HepG2 (cell line): ENCODE measurements at regions not wholly inside any gene's neighbourhood (a gene's known extent, or its start where the extent isn't known, plus 50 kb on each side); places are given as distances from the start of the nearest gene placed in this dataset.
"Not testable (repeated sequence)": the region's sequence is repeated elsewhere in the genome, so short reads cannot be mapped to it uniquely, and the experiment has no call there.

Source experiments
- ATAC-seq: fragments of 200-7000 bp; cut with Tn5 transposase; 3 replicates; pipeline ENCODE4 v1.9.1; 2020; ENCODE audit warnings: mild to moderate bottlenecking, moderate library complexity
- BruUV-seq: library from RNA; stranded (reverse); fragments of 400-500 nt; replicated peaks from 2 replicates; lab custom pipeline; 2021; lab: Mats Ljungman, UMichigan
- CTCF ChIA-PET: fragments of 300-600 bp; formaldehyde crosslinking; extraction: SDS; loops from one replicate; lab custom pipeline; 2021; ENCODE audit warnings: low total read pairs, inconsistent platforms, low intra/inter-chr PET ratio; lab: Yijun Ruan, JAX
- POLR2A ChIA-PET: fragments of 350-600 bp; sonication (Branson Sonifier 250); formaldehyde crosslinking; loops from one replicate; lab custom pipeline; 2020; ENCODE audit warnings: antibody characterized with exemption, inconsistent platforms; lab: Yijun Ruan, JAX
- DNase-seq: peaks from one replicate; pipeline ENCODE4 v3.0.0-alpha.2; 2015; ENCODE audit warnings: low spot score
- FAIRE-seq: peaks from 3 replicates; lab custom pipeline; 2011; peaks lifted over from hg19 to GRCh38; lab: Jason Lieb, UNC
- H2AFZ ChIP-seq: one replicate; pipeline ENCODE4 v1.6.1; 2011; ENCODE audit warnings: low read length, inconsistent platforms
- H3K27ac ChIP-seq: fragments of 300-600 bp; 3 replicates; pipeline ENCODE4 v1.8.0; 2011; ENCODE audit warnings: mixed run types, mild to moderate bottlenecking, mixed read lengths, low read length, inconsistent platforms; ENCODE audit not compliant: insufficient read depth; ENCODE audit errors: extremely low read length
- H3K27me3 ChIP-seq, 2 experiments: fragments of 200-600 bp in 1 of 2; 2 replicates in 1 of 2; 3 replicates in 1 of 2; pipeline versions ENCODE4 v1.6.0 to v1.8.0; 2011; ENCODE audit warnings: low read length in 2 of 2, mild to moderate bottlenecking in 2 of 2, moderate library complexity in 2 of 2, inconsistent platforms in 1 of 2; ENCODE audit not compliant: insufficient read depth in 2 of 2, control insufficient read depth in 1 of 2
- H3K36me3 ChIP-seq, 2 experiments: fragments of 200-600 bp in 1 of 2; replicated peaks in 1 of 2; 2 replicates in 1 of 2; 3 replicates in 1 of 2; pipeline versions ENCODE4 v1.5.1 to v1.8.0; 2011; ENCODE audit warnings: low read length in 2 of 2, inconsistent platforms in 1 of 2; ENCODE audit not compliant: insufficient read depth in 2 of 2, control insufficient read depth in 1 of 2
- H3K4me1 ChIP-seq: 2 replicates; pipeline ENCODE4 v1.5.1; 2012; ENCODE audit warnings: low read length, inconsistent platforms; ENCODE audit not compliant: insufficient read depth
- H3K4me2 ChIP-seq: 2 replicates; pipeline ENCODE4 v1.6.0; 2011; ENCODE audit warnings: low read depth, low read length, inconsistent platforms
- H3K4me3 ChIP-seq, 3 experiments: fragments of 200-600 bp in 1 of 3; sonication (generic), shearing (Covaris generic) in 1 of 3; replicated peaks in 1 of 3; 2 replicates each; pipeline ENCODE4 v1.5.1; 2011 to 2016; ENCODE audit warnings: low read length in 3 of 3, inconsistent platforms in 2 of 3, low read depth in 2 of 3, mild to moderate bottlenecking in 2 of 3, control low read depth in 1 of 3, mixed read lengths in 1 of 3; ENCODE audit not compliant: insufficient read depth in 1 of 3
- H3K79me2 ChIP-seq: one replicate; pipeline ENCODE4 v1.6.1; 2011; ENCODE audit warnings: low read length, inconsistent platforms; ENCODE audit not compliant: insufficient read depth
- H3K9ac ChIP-seq: 2 replicates; pipeline ENCODE4 v1.6.0; 2011; ENCODE audit warnings: mild to moderate bottlenecking, low read depth, low read length, inconsistent platforms; ENCODE audit not compliant: insufficient read depth
- H3K9me3 ChIP-seq: 2 replicates; pipeline ENCODE4 v1.5.1; 2012; ENCODE audit warnings: mild to moderate bottlenecking, low read length
- H4K20me1 ChIP-seq: 2 replicates; pipeline ENCODE4 v1.6.0; 2011; ENCODE audit warnings: inconsistent platforms, mild to moderate bottlenecking, low read length, moderate library complexity; ENCODE audit not compliant: insufficient read depth
- ATF7 ChIP-seq, 2 experiments: fragments of 450-650 bp in 1 of 2; sonication (generic) in 1 of 2; formaldehyde crosslinking in 1 of 2; IDR thresholded peaks; 2 replicates each; pipeline versions ENCODE4 v1.4.0 to v1.6.1; 2016 to 2020; ENCODE audit warnings: antibody characterized with exemption in 1 of 2, mild to moderate bottlenecking in 1 of 2, missing genetic modification reagents in 1 of 2
- WGBS: methylation state at CpG from one replicate; pipeline ENCODE4 v1.1.6; 2017; ENCODE audit warnings: low lambda C conversion rate; 5-methylcytosine and 5-hydroxymethylcytosine counted together
- in situ Hi-C: cut with HindIII; loops from 2 replicates; pipeline ENCODE4 v1.10.0; 2017; ENCODE audit warnings: low pct_unique_long_range_greater_than_20kb; ENCODE audit not compliant: extremely low pct_ligation_motif_present
- intact Hi-C: fragments of 100-400 bp; cut with micrococcal nuclease; formaldehyde crosslinking; loops from one replicate; pipeline ENCODE4 v1.10.0; 2022; ENCODE audit not compliant: unreplicated experiment
- TF ChIP-seq, protein P1 (sequence below): sonication (generic); formaldehyde crosslinking; IDR thresholded peaks from 2 replicates; pipeline ENCODE4 v1.4.0; 2020; ENCODE audit warnings: missing genetic modification reagents

DNA sequence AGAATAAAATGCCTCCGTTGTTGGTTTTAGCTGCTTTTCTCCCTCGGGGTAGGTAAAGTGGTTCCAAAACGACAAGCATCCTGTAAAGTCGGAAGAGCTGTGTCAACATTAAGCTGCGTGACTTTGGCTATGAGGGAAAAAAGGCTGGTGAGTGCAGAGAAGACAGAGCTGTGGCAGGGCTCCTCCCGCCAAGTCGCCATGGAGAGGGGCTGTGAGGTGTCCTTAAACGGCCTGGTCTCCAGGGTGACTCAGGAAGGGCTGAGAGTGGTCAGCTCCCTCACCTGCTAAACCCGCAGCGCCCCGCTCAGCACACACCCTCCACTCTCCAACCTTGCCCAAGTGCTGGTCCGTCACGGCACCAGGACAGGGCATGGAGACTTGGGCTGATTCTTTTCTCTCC is 91.6 kb upstream of the SAMD11 start:
- no peak overlapping the region for H3K4me3 ChIP-seq
- DNase-seq (no peak), FAIRE-seq (no peak), ATAC-seq (no peak)
- ChIA-PET CTCF (no interaction called here), POLR2A (no interaction called here)
- intact Hi-C loops = no loop called here
- no peaks in the 10 kb centered on the region for H3K9me3 ChIP-seq
- no peaks in the 10 kb centered on the region for H4K20me1 ChIP-seq
- in situ Hi-C loops = no loop called here
- H3K36me3 ChIP-seq = peaks cover 1 to 3% of the 10 kb centered on the region in 2 experiments; a peak in 2 of 5 replicates
- H3K79me2 ChIP-seq = peaks cover 7% of the 10 kb centered on the region
- BruUV-seq = no TSS peak
- no peak overlapping the region for H3K4me2 ChIP-seq
- H3K27me3 ChIP-seq = no peaks in the 10 kb centered on the region
- H3K9ac ChIP-seq = no peak overlapping the region
- WGBS = 90% methylated on average over 13 of the region's 13 CpGs
- no peak overlapping the region for H2AFZ ChIP-seq
- TF ChIP-seq ATF7 (IDR thresholded peaks at IDR 0.05) = no peak
- TF ChIP-seq ATF7 (CRISPR knock-in tag; IDR thresholded peaks at IDR 0.05) = no peak
- TF ChIP-seq, protein P1, sequence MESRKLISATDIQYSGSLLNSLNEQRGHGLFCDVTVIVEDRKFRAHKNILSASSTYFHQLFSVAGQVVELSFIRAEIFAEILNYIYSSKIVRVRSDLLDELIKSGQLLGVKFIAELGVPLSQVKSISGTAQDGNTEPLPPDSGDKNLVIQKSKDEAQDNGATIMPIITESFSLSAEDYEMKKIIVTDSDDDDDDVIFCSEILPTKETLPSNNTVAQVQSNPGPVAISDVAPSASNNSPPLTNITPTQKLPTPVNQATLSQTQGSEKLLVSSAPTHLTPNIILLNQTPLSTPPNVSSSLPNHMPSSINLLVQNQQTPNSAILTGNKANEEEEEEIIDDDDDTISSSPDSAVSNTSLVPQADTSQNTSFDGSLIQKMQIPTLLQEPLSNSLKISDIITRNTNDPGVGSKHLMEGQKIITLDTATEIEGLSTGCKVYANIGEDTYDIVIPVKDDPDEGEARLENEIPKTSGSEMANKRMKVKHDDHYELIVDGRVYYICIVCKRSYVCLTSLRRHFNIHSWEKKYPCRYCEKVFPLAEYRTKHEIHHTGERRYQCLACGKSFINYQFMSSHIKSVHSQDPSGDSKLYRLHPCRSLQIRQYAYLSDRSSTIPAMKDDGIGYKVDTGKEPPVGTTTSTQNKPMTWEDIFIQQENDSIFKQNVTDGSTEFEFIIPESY (CRISPR knock-in tag) = peak; percentile 27; the same call in 1 of the 2 replicates
- H3K4me1 ChIP-seq = peaks cover 30% of the 10 kb centered on the region
- no peak overlapping the region for H3K27ac ChIP-seq

DNA sequence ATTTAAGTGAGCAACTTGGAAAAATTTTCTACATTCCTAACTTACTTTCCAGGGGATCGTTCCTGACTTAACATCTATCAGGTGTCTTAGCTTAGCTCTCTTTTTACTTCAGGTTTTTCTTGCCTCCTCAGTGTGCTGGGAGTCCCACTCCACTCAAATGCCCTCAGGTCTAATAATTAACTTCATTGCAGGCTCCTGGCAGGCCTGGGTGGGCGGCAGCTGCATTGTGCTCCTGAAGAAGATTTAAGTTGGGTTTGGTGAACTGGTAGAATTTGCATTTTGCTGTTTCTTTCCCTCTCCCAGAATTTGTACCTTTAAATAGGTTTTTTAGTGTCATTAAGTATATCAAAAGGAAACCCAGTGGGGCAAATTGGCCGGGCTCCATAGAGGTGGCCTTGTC is 90.5 kb upstream of the SAMD11 start:
- peaks cover 30% of the 10 kb centered on the region for H3K4me1 ChIP-seq
- H2AFZ ChIP-seq, intact Hi-C loops, in situ Hi-C loops, H3K4me2 ChIP-seq, FAIRE-seq, H3K79me2 ChIP-seq, H3K27me3 ChIP-seq, H3K9me3 ChIP-seq, CTCF ChIA-PET, H3K9ac ChIP-seq, H3K4me3 ChIP-seq, BruUV-seq, H3K36me3 ChIP-seq, H3K27ac ChIP-seq, DNase-seq, ATAC-seq, POLR2A ChIA-PET, H4K20me1 ChIP-seq: not testable (repeated sequence)
- 74% methylated on average over 3 of the region's 3 CpGs for WGBS

DNA sequence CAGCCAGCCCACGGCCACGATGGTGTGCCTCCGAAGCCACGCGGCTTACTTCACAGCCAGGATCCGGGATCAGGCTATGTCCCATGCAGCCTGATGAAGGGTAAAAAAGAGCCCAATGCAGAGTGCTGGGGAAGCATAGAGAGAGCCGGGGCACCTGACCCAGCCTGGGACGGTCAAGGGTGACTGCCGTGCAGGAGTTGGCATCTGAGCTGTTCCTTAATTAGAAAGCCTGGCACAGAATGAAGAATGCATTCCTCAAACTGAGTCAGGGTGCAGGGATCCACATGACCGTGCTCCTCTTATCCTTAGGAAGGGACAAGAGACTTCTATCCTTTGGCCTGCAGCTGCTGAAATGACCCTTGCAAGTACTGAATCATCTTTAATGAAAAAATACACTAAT is 88.2 kb upstream of the SAMD11 start:
- H3K9ac ChIP-seq, H3K79me2 ChIP-seq, H3K36me3 ChIP-seq, H3K4me3 ChIP-seq, CTCF ChIA-PET, FAIRE-seq, ATAC-seq, POLR2A ChIA-PET, H3K27me3 ChIP-seq, H4K20me1 ChIP-seq, intact Hi-C loops, H3K4me2 ChIP-seq, in situ Hi-C loops, H2AFZ ChIP-seq, BruUV-seq, H3K27ac ChIP-seq, DNase-seq, H3K9me3 ChIP-seq: not testable (repeated sequence)
- H3K4me1 ChIP-seq = peaks cover 17% of the 10 kb centered on the region
- WGBS = 92% methylated on average over 3 of the region's 10 CpGs

DNA sequence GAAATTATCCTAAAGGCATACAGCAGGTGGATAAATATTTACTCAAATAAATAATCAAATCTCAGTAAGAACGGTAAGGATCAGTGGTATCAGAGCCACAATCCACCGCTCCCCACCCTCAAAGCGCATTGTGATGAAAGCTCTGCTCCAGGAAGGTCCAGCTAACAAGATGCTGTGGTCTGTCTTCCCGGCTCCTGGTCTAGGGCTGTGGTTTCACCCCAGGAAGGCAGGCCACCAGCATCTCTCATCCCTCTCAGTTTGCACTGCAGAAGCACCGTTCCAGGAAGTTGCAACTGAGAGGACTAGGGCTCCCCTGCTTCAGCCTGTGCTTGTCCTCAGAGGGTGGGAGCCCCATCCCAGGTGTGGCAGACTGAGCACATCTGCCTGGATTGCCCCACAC is 86.1 kb upstream of the SAMD11 start:
- H3K9ac ChIP-seq, H3K9me3 ChIP-seq, POLR2A ChIA-PET, FAIRE-seq, DNase-seq, in situ Hi-C loops, H3K79me2 ChIP-seq, H3K4me3 ChIP-seq, H3K27me3 ChIP-seq, H3K4me2 ChIP-seq, H4K20me1 ChIP-seq, H3K36me3 ChIP-seq, CTCF ChIA-PET, H2AFZ ChIP-seq, BruUV-seq, intact Hi-C loops, ATAC-seq, H3K27ac ChIP-seq, H3K4me1 ChIP-seq: not testable (repeated sequence)
- 71% methylated on average over 4 of the region's 5 CpGs for WGBS
